ENCODE measurements at regions not wholly inside any gene's neighbourhood (a gene's known extent, or its start where the extent isn't known, plus 50 kb on each side); places are given as distances from the start of the nearest gene placed in this dataset.

- DNase-seq (ENCODE audit: insufficient read length, low spot score) = no peak
- no peak for FAIRE-seq
Measured at GRCh38 chr11:116210663-116211062, 562.1 kb downstream of the BUD13 start.

GRCh38 chr11:116209255-116209654 is 563.5 kb downstream of the BUD13 start:
- FAIRE-seq (no peak), DNase-seq (ENCODE audit: insufficient read length, low spot score) (no peak)

- DNase-seq (ENCODE audit: insufficient read length, low spot score) = no peak
Measured at GRCh38 chr11:116207421-116208141, 565.2 kb downstream of the BUD13 start.

GRCh38 chr11:116207019-116207418 is 565.8 kb downstream of the BUD13 start:
- DNase-seq (ENCODE audit: insufficient read length, low spot score) = no peak
- FAIRE-seq = no peak

More at GRCh38 chr11:116207421-116208141, 565.2 kb downstream of the BUD13 start:
- no peak for FAIRE-seq

GRCh38 chr11:116202922-116203321 is 569.9 kb downstream of the BUD13 start:
- DNase-seq (ENCODE audit: insufficient read length, low spot score) = no peak
- FAIRE-seq = no peak

- DNase-seq (ENCODE audit: insufficient read length, low spot score) (no peak), FAIRE-seq (no peak)
Measured at GRCh38 chr11:116200564-116200963, 572.2 kb downstream of the BUD13 start.

GRCh38 chr11:116199182-116199581 is 573.6 kb downstream of the BUD13 start:
- DNase-seq (ENCODE audit: insufficient read length, low spot score) = no peak

GRCh38 chr11:116194156-116194904 is 578.5 kb downstream of the BUD13 start:
- no peak for FAIRE-seq

More at GRCh38 chr11:116199182-116199581, 573.6 kb downstream of the BUD13 start:
- FAIRE-seq = no peak

GRCh38 chr11:116193321-116194131 is 579.3 kb downstream of the BUD13 start:
- FAIRE-seq (no peak), DNase-seq (ENCODE audit: insufficient read length, low spot score) (peak; percentile 47)

More at GRCh38 chr11:116194156-116194904, 578.5 kb downstream of the BUD13 start:
- no peak for DNase-seq (ENCODE audit: insufficient read length, low spot score)

GRCh38 chr11:116192509-116193210 is 580.1 kb downstream of the BUD13 start:
- DNase-seq (ENCODE audit: insufficient read length, low spot score) = no peak
- peak; percentile 42 for FAIRE-seq

- FAIRE-seq = no peak
- DNase-seq (ENCODE audit: insufficient read length, low spot score) = no peak
Measured at GRCh38 chr11:116190861-116191260, 581.9 kb downstream of the BUD13 start.

- FAIRE-seq (no peak), DNase-seq (ENCODE audit: insufficient read length, low spot score) (no peak)
Measured at GRCh38 chr11:116189408-116190170, 583.2 kb downstream of the BUD13 start.

GRCh38 chr11:116188350-116188749 is 584.4 kb downstream of the BUD13 start:
- FAIRE-seq = peak; percentile 67

GRCh38 chr11:116187026-116187425 is 585.8 kb downstream of the BUD13 start:
- no peak for FAIRE-seq
- DNase-seq (ENCODE audit: insufficient read length, low spot score) = no peak

More at GRCh38 chr11:116188350-116188749, 584.4 kb downstream of the BUD13 start:
- no peak for DNase-seq (ENCODE audit: insufficient read length, low spot score)

GRCh38 chr11:116185551-116185950 is 587.2 kb downstream of the BUD13 start:
- DNase-seq (ENCODE audit: insufficient read length, low spot score) (no peak), FAIRE-seq (no peak)

- FAIRE-seq = no peak
Measured at GRCh38 chr11:116184763-116185162, 588.0 kb downstream of the BUD13 start.

GRCh38 chr11:116182356-116182966 is 590.3 kb downstream of the BUD13 start:
- FAIRE-seq (no peak), DNase-seq (ENCODE audit: insufficient read length, low spot score) (no peak)

More at GRCh38 chr11:116184763-116185162, 588.0 kb downstream of the BUD13 start:
- no peak for DNase-seq (ENCODE audit: insufficient read length, low spot score)

GRCh38 chr11:116180806-116181600 is 591.8 kb downstream of the BUD13 start:
- FAIRE-seq (no peak), DNase-seq (ENCODE audit: insufficient read length, low spot score) (no peak)
